Fibroblast of lung (primary cell): ENCODE measurements at regions not wholly inside any gene's neighbourhood (a gene's known extent, or its start where the extent isn't known, plus 50 kb on each side); places are given as distances from the start of the nearest gene placed in this dataset.

ENCODE experiments used
- DNase-seq, 2 donors: peaks; one replicate each; pipeline versions ENCODE4 v3.0.0 to v3.0.0-alpha.2; 2010; ENCODE audit warnings: low read depth in 2 of 2
- H2AFZ ChIP-seq: 2 replicates; pipeline ENCODE4 v1.5.1; 2012; ENCODE audit warnings: low read length, control low read depth, inconsistent platforms
- H3K27ac ChIP-seq: 2 replicates; pipeline ENCODE4 v1.5.1; 2011; ENCODE audit warnings: low read length, control low read depth; ENCODE audit not compliant: insufficient read depth
- H3K27me3 ChIP-seq: 2 replicates; pipeline ENCODE4 v1.5.1; 2011; ENCODE audit warnings: mild to moderate bottlenecking, low read length; ENCODE audit not compliant: control insufficient read depth, insufficient read depth
- H3K36me3 ChIP-seq: 2 replicates; pipeline ENCODE4 v1.5.1; 2011; ENCODE audit warnings: low read length; ENCODE audit not compliant: control insufficient read depth, insufficient read depth
- H3K4me1 ChIP-seq: 2 replicates; pipeline ENCODE4 v1.5.1; 2011; ENCODE audit warnings: low read length; ENCODE audit not compliant: control insufficient read depth, insufficient read depth; ENCODE audit errors: extremely low read depth
- H3K4me2 ChIP-seq: 2 replicates; pipeline ENCODE4 v1.5.1; 2011; ENCODE audit warnings: low read length, control low read depth; ENCODE audit not compliant: insufficient read depth; ENCODE audit errors: extremely low read depth
- H3K4me3 ChIP-seq, 4 experiments: fragments of 200-600 bp in 1 of 4; sonication (generic) in 1 of 4; replicated peaks in 1 of 4; 2 replicates each; pipeline ENCODE4 v1.5.1; 2011 to 2016; ENCODE audit warnings: low read length in 4 of 4, low read depth in 3 of 4, mild to moderate bottlenecking in 3 of 4, control low read depth in 2 of 4, inconsistent platforms in 1 of 4, mixed read lengths in 1 of 4; ENCODE audit not compliant: insufficient read depth in 1 of 4; ENCODE audit errors: control extremely low read depth in 1 of 4
- H3K79me2 ChIP-seq: 2 replicates; pipeline ENCODE4 v1.5.1; 2012; ENCODE audit warnings: mild to moderate bottlenecking, low read length, inconsistent platforms; ENCODE audit not compliant: control insufficient read depth, insufficient read depth
- H3K9ac ChIP-seq: 2 replicates; pipeline ENCODE4 v1.5.1; 2011; ENCODE audit warnings: mild to moderate bottlenecking, low read length, control low read depth; ENCODE audit not compliant: insufficient read depth
- H3K9me3 ChIP-seq: 2 replicates; pipeline ENCODE4 v1.5.1; 2012; ENCODE audit warnings: low read depth, low read length; ENCODE audit not compliant: control insufficient read depth, insufficient read depth
- H4K20me1 ChIP-seq: 2 replicates; pipeline ENCODE4 v1.5.1; 2011; ENCODE audit warnings: low read length; ENCODE audit not compliant: control insufficient read depth, insufficient read depth; ENCODE audit errors: extremely low read depth
- EZH2 ChIP-seq: IDR thresholded peaks from 2 replicates; pipeline ENCODE4 v1.5.1; 2012; ENCODE audit warnings: low read length, control low read depth, mild to moderate bottlenecking; ENCODE audit errors: missing control alignments
- TF ChIP-seq, protein P1 (sequence below), 2 donors: IDR thresholded peaks in 1 of 2; conservative IDR thresholded peaks in 1 of 2; 1 replicate in 1 of 2; 2 replicates in 1 of 2; pipeline ENCODE4 v1.5.1; 2011 to 2012; ENCODE audit warnings: low read length in 2 of 2, control low read depth in 1 of 2, inconsistent platforms in 1 of 2, low read depth in 1 of 2, mild to moderate bottlenecking in 1 of 2

DNA sequence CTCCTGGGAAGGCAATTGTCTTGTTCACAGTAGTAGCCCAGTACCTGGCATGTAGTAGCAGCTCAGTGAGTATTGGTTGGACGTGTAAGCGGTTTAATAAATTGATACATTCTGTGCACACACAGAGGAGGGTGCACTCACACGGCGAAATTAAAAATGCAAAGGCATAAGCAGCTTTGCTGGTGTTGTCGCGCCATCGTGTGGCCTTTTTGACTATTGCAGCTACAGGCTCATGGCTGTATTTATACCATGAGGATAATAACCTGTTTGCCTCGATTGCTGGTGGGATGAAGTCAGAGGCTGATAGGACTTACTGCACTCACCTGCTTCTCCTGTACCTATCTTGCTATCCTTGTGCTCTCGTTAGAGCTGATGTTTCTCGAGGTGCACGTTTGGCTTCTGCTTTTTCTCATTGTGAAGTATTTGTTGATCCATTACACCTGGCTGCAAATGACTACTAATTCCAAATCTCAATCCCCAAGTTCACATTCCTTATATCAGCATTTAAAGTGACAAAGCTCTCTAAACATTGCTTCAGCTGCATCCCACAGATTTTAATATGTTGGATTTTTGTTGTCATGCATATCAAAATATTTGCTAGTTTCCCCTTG lies 61.5 kb downstream of the TBXT start:
- Histone ChIP-seq H3K36me3 (no peaks in the 10 kb centered on the region), H3K9me3 (no peaks in the 10 kb centered on the region), H3K4me1 (no peaks in the 10 kb centered on the region), H3K79me2 (no peaks in the 10 kb centered on the region), H3K27ac (no peak overlapping the region), H3K9ac (no peak overlapping the region), H3K4me3 (no peak overlapping the region), H3K27me3 (no peaks in the 10 kb centered on the region), H2AFZ (no peak overlapping the region), H4K20me1 (no peaks in the 10 kb centered on the region), H3K4me2 (no peak overlapping the region)
- peak; percentile 40 to 71 for DNase-seq
- TF ChIP-seq, protein P1, sequence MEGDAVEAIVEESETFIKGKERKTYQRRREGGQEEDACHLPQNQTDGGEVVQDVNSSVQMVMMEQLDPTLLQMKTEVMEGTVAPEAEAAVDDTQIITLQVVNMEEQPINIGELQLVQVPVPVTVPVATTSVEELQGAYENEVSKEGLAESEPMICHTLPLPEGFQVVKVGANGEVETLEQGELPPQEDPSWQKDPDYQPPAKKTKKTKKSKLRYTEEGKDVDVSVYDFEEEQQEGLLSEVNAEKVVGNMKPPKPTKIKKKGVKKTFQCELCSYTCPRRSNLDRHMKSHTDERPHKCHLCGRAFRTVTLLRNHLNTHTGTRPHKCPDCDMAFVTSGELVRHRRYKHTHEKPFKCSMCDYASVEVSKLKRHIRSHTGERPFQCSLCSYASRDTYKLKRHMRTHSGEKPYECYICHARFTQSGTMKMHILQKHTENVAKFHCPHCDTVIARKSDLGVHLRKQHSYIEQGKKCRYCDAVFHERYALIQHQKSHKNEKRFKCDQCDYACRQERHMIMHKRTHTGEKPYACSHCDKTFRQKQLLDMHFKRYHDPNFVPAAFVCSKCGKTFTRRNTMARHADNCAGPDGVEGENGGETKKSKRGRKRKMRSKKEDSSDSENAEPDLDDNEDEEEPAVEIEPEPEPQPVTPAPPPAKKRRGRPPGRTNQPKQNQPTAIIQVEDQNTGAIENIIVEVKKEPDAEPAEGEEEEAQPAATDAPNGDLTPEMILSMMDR (conservative IDR thresholded peaks at IDR 0.05 in 1 of 2, IDR thresholded peaks at IDR 0.05 in 1 of 2; ENCODE audit: low read depth in 1 of 2, low read length in 2 of 2), result peak; percentile 89 to 90
- no peak for TF ChIP-seq EZH2

DNA sequence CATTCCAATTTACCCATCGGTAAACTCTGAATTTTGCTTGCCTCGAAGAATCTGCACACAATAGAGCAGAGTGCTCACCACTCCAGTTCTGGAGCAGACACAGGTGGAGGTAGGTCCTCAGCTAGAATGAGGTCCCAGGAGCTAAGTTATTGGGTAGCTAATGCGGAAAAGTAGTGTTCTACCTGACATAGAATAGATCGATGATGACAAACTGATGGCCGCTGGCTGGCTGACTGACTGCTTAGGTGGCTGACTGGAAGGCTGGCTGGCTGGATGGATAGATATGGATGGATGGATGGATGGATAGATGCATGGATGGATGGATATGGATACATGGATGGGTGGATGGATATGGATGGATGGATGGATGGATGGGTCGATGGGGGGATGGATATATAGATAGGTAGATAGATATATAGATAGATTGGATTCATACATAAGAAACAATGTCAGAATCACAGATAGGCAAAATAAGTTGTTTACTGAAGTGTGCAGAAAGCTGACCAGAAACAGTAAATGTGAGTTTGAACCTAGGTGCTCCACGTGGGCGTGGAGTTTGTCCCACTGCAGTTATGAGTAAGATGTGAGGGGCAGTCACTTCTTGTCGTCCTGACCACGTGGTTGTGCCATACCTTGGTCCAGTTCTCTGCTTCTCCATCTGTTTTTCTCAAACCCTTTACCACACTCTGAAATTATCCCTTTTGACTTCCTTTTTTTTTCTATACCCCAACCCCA lies 62.1 kb downstream of the TBXT start:
- H3K79me2 ChIP-seq, result no peaks in the 10 kb centered on the region
- no peak overlapping the region for H3K4me2 ChIP-seq
- H3K4me3 ChIP-seq, result no peak overlapping the region
- H3K36me3 ChIP-seq, result no peaks in the 10 kb centered on the region
- no peaks in the 10 kb centered on the region for H3K4me1 ChIP-seq
- no peak overlapping the region for H3K27ac ChIP-seq
- H3K27me3 ChIP-seq, result no peaks in the 10 kb centered on the region
- no peaks in the 10 kb centered on the region for H3K9me3 ChIP-seq
- H4K20me1 ChIP-seq, result no peaks in the 10 kb centered on the region
- TF ChIP-seq, protein P1 (conservative IDR thresholded peaks at IDR 0.05 in 1 of 2, IDR thresholded peaks at IDR 0.05 in 1 of 2; ENCODE audit: low read depth in 1 of 2, low read length in 2 of 2), result no peak
- no peak for TF ChIP-seq EZH2
- DNase-seq, result no peak
- H2AFZ ChIP-seq, result no peak overlapping the region
- no peak overlapping the region for H3K9ac ChIP-seq

DNA sequence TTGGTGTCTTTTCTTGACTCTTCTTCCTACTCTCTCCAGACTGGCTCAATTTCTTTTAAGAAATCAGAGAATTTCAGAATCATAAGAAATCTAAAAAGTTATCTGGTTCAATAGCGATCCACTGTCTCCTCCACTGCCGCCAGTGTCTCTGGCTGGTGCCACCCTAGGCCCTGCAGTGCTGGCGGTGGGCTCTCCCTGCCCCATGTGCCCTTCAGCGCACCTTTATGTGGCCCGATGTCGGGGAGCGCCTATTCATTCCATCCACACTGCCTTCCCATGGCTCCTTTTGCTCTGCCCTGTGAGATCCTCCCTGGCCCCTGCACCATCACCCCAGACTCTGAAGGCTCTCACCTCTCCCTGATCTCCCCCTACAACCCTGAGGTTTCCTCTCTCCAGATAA lies 62.8 kb downstream of the TBXT start:
- Histone ChIP-seq H3K9ac (no peak overlapping the region), H3K4me2 (no peak overlapping the region), H3K36me3 (no peaks in the 10 kb centered on the region), H3K27ac (no peak overlapping the region), H2AFZ (no peak overlapping the region), H3K27me3 (no peaks in the 10 kb centered on the region), H3K9me3 (no peaks in the 10 kb centered on the region), H4K20me1 (no peaks in the 10 kb centered on the region), H3K79me2 (no peaks in the 10 kb centered on the region), H3K4me1 (no peaks in the 10 kb centered on the region), H3K4me3 (no peak overlapping the region)
- TF ChIP-seq, protein P1 (conservative IDR thresholded peaks at IDR 0.05 in 1 of 2, IDR thresholded peaks at IDR 0.05 in 1 of 2; ENCODE audit: low read depth in 1 of 2, low read length in 2 of 2), result no peak
- TF ChIP-seq EZH2, result no peak
- no peak for DNase-seq
